GM21528 (cell line): ENCODE measurements at regions not wholly inside any gene's neighbourhood (a gene's known extent, or its start where the extent isn't known, plus 50 kb on each side); places are given as distances from the start of the nearest gene placed in this dataset.

Experiments
- ATAC-seq: cut with Tn5 transposase; IDR thresholded peaks from one replicate; pipeline ENCODE4 v1.9.1; 2021; ENCODE audit warnings: mild to moderate bottlenecking, moderate library complexity; ENCODE audit not compliant: unreplicated experiment, low FRiP score

DNA sequence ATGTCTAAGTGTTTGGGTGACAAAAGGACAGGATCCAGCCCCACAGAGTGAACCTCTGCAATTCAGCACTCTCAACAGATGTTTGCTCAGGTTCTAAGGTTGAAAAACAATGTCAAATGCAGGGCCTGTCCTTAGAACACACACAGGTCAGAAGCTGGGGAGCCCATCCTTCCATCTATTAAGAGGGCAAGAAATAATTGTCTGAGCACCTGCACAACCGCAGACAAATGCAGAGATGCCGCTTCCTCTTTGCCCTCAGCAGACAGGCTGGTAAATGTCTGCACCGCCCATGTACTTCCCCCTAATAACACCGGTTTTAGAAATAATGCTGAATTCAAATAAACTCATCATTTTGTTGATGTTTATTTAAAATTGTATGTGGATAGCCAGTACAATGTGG is 414.5 kb upstream of the ADAMTS16 start:
- ATAC-seq: no peak

DNA sequence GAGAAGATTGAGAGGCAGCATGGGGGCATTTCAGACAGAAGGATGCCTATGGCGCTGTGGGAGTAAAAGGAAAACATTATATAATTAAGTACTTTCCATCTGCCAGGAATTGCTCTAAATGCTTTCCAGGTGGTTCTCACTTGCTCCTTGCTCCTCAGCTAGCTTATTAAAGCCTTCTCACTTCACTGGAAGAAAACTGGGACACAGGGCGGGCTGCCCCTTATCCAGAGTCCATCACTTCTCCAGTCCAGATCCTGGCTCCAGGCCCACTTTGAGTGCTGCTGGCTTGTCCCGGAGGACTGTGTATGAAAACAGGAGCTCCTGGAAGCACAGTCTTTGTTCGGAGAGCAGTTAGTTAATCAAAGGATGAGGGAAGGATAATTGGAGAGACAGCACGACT is 409.9 kb upstream of the ADAMTS16 start:
- ATAC-seq: no peak

DNA sequence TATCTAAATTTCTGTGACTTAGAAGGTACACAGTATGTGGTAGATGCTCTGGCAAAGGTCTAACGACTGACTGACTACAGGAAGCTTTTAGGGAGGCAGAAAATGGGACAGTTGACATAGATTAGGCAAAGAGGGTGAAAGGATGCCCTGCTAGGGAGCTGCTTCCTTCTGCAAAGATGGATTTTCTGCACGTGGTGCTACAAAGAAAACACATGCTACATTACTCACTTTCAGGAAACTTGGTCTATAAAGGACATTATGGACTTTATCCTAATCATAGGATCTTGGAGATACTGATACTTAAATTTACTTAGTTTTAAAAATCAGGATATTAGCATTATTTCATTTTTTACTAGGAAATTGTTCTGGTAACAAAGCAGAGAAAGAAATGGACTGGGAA is 405.8 kb upstream of the ADAMTS16 start:
- ATAC-seq: no peak

DNA sequence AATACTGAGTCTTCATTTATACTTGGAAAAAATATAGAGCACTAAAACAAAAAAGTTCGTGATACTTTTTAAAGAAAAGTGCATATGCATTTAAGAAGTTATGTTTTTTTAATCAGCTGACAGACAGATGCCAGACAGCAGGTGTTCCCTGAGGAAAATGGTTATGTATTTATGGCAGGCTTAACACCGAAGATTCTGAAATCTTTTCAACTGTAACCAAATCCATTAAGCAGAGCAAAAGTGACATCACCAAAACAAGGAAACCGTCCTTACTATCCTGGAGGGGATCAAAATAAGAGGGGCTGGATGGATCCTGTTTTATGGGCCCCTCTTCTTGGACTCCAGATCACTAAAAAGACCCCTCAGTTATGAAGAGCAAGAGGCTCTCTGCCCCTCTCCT is 404.9 kb upstream of the ADAMTS16 start:
- no peak for ATAC-seq

DNA sequence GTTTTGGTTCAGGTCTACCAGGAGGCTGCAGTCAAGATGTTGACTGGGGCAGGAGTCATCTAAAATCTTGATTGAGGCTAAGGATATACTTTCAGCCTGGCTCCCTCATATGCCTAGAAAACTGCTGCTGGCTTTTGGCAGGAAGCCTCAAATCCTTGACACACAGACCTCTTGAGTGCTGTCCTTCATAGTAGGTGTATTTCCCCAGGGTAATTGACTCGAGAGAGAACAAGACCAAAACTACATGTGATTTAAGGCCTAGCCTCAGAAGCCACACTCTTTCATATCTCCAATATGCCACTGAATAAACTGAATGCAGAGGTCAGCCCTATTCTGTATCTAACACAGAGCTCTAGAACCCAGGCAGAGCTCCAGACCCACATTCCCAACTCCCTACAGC is 402.3 kb upstream of the ADAMTS16 start:
- ATAC-seq: no peak

DNA sequence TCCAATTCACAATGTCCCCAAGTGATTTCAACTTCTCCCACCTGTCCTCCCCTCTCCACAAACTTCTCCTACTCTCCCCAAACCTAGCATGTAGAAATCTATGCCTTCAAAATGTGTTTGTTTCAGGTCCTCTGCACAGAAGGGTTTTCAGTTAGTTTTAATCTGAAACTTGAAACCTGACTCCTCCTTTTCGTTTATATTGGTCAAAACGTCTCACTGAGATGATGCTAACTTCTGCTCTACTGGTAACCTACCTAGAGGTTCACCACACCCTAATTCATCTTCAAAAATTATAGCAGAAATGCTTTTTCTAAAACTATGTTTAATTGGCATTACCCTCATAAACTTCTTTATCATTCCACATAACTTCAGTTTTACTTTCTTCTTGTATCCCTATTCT is 401.8 kb upstream of the ADAMTS16 start:
- no peak for ATAC-seq

DNA sequence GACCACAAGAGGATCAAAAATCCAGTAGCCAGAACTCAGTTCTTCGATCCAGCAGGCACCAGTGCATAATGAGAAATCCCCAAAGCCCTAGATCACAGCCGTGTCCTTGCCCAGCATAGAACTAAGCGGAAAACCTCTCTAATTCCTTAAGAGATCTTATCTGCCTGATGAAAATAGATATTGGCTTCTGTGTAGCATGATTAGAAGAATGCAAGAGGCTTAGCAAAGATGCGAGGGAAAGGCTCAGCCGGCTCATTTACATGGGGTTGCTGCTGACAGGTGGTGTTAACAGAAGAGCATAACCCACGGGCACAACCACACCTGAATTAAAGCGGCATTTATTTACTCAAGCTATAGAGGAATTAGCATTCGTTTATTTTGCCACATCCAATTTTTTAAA is 400.0 kb upstream of the ADAMTS16 start:
- no peak for ATAC-seq

DNA sequence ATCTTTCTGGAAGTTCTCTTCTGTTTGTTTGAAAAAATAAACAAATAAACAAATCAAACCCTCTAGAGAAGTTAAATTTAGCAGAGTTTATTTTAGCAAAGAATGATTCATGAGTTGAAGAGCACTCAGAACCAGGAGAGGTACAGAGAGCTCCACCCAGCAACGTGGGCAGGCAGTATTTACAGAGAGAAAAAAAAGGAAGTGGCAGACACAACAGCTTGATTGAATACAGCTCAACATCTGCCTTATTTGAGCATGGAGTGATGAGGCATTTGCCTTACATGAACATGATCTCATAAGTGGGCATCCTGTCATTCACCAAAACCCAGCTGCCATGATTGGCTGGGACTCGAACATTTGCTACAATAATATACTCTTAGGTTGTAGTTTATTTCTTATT is 381.6 kb upstream of the ADAMTS16 start:
- ATAC-seq: no peak

DNA sequence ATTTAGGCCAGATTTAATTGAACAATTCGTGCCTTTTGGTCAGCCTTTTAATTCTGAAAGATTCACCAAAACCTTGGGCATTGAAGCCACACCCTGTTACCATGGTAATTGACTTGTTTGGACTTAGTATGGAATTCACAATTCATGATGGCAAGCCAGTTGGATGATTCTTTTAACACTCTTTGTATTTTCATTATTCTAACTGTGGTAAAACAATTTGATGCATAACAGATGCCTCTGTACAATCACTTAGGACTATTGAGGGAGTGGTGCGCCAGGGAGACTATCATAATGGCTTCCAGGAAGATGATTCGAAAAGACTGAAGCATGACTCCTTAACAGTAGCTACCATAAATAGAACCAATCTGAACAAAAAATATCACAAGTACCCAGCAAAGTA is 381.1 kb upstream of the ADAMTS16 start:
- ATAC-seq: no peak

DNA sequence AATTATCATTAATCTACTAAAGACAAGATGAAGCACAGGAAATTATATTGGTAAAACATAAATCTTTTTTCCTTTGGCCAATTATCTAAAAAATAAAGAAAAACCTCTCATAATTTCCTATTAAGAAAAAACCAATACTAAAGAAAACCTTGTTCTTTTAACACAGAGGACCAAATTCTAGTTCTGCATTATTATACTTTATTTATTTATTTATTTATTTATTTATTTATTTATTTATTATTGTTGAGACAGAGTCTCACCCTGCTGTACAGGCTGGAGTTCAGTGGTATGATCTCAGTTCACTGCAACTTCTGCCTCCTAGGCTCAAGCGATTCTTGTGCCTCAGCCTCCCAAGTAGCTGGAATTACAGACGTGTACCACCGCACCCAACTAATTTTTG is 377.8 kb upstream of the ADAMTS16 start:
- ATAC-seq: no peak

DNA sequence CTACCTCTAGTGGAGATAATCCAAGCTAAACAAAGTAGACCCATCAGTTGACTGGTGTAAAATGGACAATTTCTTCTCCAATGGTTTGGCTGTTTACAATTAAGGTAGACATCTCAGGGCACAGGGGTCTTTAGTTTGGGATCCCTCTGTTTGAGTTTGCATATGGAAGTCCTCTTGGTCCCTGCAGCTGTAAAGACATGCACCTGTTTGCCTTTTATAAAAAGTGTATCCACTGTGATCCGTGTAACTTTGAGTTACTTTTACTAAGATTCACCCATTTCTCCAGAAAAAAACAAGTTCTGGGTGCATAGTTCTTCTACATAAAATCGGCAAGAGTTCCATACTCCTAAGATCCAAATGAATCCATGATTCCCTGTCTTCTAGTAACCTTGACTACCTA is 374.7 kb upstream of the ADAMTS16 start:
- ATAC-seq: no peak

DNA sequence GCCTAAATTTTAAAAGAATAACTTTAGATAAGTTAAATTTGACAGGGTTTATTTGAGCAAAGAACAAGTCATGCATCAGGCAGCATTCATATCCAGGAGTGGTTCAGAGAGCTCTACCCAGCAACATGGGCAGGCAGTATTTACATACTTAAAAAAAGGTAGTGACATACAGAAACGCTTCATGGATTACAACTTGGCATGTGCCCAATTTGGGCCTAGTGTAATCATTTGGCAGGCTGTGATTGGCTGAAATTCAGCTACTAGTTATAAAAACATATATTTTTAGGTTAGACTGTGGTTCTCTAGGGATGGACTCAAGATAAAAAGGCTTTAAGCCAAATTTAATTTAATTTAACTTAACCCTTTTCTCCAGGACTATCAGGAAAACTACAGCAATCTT is 374.0 kb upstream of the ADAMTS16 start:
- no peak for ATAC-seq

DNA sequence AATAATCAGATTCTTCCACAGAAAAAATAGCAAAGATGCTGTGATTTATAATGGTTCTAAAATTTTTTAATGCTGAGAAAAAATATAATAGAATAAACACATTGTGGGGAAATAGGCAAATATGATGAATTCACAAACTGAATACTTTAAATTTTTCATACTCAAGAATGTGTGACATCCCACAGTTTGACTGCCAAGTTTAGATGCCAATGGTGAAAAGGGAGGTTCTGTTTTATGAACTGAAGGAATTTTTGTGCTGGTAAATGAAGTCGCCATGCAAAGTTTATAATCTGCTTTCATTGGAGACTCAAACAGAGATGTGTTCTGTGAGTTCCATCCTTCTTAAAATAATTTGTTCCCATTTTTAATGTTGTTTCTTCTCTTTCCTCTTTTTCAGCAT is 367.5 kb upstream of the ADAMTS16 start:
- no peak for ATAC-seq

DNA sequence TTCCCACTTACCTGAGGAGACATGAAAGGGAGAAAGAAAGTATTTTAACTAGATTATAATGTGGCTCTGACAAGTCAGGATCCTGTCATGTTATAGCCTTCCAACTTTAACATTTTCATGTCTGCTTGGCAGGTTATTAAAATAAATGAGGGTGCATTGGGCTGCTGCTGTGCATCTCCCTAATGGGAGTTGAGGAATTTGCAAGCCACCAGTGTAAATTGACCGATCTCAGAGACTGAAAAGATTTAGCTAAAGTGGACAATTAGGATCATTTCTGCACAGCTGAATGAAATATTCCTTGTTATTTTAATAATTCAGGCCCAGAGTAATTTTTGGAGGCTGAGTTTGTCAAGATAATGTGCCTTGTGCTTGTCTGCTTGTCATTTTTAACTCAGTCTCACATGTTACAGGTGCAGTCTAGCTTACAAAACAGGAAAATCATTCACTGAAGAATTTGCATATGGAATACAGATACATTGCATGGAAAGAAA is 366.3 kb upstream of the ADAMTS16 start:
- no peak for ATAC-seq

DNA sequence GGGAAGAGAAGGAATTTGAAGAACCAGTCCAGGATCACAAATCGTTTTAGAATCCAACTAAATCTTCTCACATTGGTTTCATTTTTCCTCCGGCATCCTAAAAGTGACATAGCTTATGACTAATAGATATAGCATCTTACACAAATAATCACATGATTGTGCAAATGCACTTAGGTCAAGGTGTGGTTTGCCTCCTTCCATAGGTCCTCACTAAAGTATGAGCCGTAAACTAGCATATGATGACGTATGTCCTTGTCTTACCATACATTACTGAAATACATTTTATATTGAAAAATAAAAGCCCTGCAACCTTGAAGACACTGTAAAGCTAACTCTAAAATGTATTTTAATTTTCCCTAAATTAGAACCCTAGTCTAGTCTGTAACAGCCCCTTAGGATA is 362.7 kb upstream of the ADAMTS16 start:
- ATAC-seq: no peak

DNA sequence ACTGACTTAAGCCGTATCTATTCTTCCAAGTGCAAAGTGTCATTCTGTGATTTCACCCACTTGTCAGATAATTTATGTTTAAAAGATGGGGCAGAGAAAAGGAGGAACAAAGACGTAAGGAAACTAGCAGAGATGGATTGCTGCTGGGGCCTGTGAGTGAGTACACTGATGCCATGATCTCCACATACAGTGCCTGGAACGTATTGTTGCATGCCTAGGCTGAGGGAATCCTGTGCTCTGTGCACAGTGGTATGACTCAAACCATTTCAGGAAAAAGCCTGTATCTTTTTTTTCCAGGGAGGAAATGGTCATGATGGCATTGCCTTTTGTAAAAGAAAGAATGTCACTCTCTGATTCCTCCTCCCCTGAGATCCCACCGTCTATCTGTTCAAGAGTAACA is 359.5 kb upstream of the ADAMTS16 start:
- ATAC-seq: no peak

DNA sequence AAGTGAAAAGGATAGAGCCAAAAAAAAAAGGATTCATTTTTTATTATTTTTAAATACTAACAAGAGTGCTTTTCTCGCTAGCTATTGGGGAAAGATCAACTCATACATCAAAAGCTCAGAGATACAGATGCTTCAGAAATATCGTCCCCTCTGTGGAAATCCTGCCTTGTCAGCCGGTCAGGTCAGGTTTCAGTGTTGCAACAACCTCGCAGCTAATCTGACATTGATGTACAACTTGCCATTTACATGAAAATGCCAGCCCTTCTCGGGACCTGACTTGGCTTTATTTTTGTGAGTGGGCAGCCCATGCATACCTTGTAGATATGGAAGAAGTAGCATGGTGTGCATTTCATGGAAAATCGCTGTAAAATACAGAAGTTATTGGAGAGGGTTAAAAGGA is 358.8 kb upstream of the ADAMTS16 start:
- no peak for ATAC-seq

DNA sequence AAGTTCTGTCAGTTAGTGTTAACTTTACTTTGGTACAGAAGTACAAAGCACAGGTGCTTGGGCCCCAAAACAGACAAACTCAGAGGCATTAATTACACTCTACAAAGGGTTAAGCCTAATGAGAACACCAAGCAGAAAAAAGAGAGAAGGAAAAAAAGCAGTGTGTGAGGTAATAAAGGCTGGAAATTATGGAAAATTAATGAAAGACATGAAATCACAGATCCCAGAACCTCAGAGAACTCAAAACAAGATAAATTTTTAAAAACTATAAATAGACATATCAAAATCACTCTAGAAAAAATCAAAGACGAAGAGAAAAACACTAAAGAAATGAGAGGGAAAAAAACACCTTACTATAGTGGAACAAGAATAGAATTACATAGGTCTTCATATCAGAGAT is 354.2 kb upstream of the ADAMTS16 start:
- no peak for ATAC-seq

DNA sequence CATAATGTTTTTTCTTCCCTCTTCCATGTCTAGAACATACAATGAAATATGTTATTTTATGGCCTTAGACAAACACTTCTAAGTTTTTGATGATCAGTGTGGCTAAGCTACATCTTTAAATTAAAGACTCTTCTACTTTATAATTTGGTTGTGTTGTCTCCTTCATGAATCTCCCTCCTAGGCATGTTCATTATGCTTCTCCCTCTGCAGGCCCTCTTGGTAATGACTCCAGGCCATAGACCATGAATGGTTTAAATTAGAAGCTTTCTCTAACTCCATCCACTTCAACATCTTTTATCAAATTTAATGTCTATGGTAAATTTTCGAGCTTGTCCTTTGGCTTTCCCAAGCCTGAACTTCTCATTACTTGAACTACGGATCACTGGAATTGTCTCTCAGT is 342.7 kb upstream of the ADAMTS16 start:
- ATAC-seq: no peak

DNA sequence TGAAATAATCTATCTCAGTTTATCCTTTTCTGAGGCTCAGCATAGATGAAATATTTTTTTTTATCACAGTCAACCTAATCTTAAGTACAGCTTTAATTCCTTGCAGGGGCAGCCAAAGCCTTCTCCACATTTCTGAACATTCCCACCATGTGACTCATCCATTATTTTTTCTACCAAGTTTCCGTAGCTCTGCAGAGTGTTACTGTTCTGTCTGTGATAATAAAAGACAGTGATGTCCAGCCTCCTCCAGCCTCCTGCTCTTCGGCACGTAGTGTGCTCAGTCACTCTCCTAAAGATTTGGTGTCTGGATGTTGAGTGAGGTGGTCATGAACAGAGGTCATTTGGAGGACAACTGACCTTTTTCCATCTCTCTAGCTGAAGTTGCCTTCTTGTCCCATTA is 338.1 kb upstream of the ADAMTS16 start:
- ATAC-seq: no peak

DNA sequence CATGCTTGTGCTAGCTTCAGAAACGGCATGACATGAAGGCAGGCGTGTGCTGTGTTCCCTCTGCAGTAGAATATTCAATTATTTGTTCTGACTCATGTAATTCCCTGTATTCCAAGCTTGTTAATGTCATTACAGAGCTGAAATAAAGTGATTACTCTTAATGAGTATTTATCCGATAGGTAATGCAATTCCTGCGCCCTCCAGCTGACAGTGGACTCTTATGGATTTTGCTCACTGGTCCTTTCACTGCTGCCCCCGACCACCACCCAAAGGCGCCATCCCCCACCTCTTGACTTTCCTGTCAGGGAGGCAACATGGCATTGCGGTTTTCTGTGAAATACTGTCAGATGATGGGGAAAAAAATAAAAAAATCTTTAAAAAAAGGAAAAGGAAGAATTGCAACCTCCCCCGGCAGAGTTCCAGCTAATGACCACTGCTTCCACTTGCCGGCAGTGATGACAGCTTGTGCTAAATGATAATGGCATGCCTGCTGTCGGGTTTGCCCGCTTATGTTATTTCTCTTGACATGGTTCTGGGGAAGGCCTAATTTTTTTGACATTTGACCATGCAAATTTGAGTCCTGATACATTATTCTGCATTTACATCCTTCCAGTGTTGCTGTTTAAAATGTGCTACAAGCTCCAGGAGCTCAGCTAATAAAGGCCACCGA is 335.3 kb upstream of the ADAMTS16 start:
- ATAC-seq: no peak

DNA sequence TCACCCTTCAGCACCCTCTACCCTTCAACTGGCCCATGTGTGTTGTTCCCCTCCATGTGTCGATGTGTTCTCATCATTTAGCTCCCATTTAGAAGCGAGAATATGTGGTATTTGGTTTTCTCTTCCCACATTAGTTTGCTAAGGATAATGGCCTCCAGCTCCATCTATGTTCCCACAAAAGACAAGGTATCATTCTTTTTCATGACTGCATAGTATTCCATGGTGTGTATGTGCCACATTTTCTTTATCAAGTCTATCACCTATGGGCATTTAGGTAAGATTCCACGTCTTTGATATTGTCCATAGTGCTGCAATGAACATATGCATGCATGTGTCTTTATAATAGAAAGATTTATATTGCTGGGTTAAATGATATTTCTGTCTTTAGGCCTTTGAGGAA is 325.1 kb upstream of the ADAMTS16 start:
- no peak for ATAC-seq

DNA sequence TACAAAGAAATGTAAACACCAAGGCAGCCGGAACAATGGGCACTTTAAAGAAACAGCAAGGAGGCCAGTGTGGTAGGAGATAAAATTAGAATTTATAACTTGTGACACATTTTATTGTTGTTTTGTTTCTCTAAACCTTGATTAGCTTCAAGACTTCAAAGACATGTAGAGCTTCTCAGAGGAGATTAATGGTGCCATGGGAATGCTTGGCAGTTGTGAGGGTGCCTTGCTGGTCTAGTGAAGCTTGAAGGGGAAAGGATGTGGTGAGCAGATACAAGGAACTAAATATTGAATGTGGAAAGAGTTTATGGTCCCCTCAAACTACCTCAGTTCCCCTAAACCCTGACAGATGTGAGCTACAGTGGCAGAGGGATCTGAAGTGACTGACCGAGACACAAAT is 322.4 kb upstream of the ADAMTS16 start:
- ATAC-seq: no peak
